ENCODE measurements at regions not wholly inside any gene's neighbourhood (a gene's known extent, or its start where the extent isn't known, plus 50 kb on each side); places are given as distances from the start of the nearest gene placed in this dataset.
A peak's percentile ranks its signal among the peaks of the same experiment; 100 is the strongest.

GRCh38 chr5:126368239-126368812 is 54.9 kb upstream of the GRAMD2B start:
- H3K27ac ChIP-seq = peak overlapping the region; percentile 100
- no peak for TF ChIP-seq CTCF (conservative IDR thresholded peaks at IDR 0.05)

- H3K27ac ChIP-seq = peak overlapping the region; percentile 100
- TF ChIP-seq CTCF (conservative IDR thresholded peaks at IDR 0.05) = no peak
These were observed 54.1 kb upstream of the GRAMD2B start for GRCh38 chr5:126369083-126369482.

- peak overlapping the region; percentile 100 for H3K27ac ChIP-seq
- TF ChIP-seq CTCF (conservative IDR thresholded peaks at IDR 0.05) = no peak
These were observed 53.0 kb upstream of the GRAMD2B start for GRCh38 chr5:126369995-126370731.

- peak; percentile 41; the same call in 1 of the 2 replicates for TF ChIP-seq CTCF (conservative IDR thresholded peaks at IDR 0.05)
- H3K27ac ChIP-seq = peak overlapping the region; percentile 100
These were observed 52.2 kb upstream of the GRAMD2B start for GRCh38 chr5:126370796-126371718.

- TF ChIP-seq CTCF (conservative IDR thresholded peaks at IDR 0.05) = no peak
- H3K27ac ChIP-seq = peak overlapping the region; percentile 100
These were observed 49.7 kb upstream of the GRAMD2B start for GRCh38 chr5:126373375-126374108.

Data from VCaP (cell line).